ENCODE measurements at regions not wholly inside any gene's neighbourhood (a gene's known extent, or its start where the extent isn't known, plus 50 kb on each side); places are given as distances from the start of the nearest gene placed in this dataset.

DNA sequence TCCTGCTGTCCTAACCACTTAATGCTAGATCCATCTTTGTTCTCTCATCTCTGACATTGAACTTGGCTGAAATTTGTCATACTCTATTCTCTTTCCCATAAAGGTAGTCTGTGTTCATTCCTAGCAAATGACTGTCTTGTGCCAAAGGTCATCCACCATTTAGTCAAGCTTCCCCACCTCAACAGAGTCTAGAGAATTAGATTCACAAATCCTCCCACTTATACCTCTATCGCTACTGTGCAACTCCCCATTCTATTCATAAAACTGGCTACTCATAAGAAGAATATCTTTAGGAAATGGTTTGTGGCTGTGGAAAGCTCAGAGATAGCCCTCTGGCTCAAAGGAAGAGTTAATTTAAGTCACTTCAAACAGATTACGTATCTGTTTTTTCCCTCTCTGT lies 59.7 kb upstream of the MBNL1 start:
- TF ChIP-seq, protein P1, sequence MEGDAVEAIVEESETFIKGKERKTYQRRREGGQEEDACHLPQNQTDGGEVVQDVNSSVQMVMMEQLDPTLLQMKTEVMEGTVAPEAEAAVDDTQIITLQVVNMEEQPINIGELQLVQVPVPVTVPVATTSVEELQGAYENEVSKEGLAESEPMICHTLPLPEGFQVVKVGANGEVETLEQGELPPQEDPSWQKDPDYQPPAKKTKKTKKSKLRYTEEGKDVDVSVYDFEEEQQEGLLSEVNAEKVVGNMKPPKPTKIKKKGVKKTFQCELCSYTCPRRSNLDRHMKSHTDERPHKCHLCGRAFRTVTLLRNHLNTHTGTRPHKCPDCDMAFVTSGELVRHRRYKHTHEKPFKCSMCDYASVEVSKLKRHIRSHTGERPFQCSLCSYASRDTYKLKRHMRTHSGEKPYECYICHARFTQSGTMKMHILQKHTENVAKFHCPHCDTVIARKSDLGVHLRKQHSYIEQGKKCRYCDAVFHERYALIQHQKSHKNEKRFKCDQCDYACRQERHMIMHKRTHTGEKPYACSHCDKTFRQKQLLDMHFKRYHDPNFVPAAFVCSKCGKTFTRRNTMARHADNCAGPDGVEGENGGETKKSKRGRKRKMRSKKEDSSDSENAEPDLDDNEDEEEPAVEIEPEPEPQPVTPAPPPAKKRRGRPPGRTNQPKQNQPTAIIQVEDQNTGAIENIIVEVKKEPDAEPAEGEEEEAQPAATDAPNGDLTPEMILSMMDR (IDR thresholded peaks at IDR 0.05): no peak
- TF ChIP-seq USF2 (IDR thresholded peaks at IDR 0.05; ENCODE audit: borderline replicate concordance, low read depth, low read length): no peak
- TF ChIP-seq, protein P2, sequence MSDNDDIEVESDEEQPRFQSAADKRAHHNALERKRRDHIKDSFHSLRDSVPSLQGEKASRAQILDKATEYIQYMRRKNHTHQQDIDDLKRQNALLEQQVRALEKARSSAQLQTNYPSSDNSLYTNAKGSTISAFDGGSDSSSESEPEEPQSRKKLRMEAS (IDR thresholded peaks at IDR 0.05; ENCODE audit: low read depth): no peak
- TF ChIP-seq TEAD4 (IDR thresholded peaks at IDR 0.05; ENCODE audit: borderline replicate concordance, insufficient read depth): no peak
- TF ChIP-seq EZH2phosphoT487 (IDR thresholded peaks at IDR 0.05; ENCODE audit: borderline replicate concordance, low read depth): no peak
- TF ChIP-seq PBX3 (IDR thresholded peaks at IDR 0.05): no peak
- no peak for TF ChIP-seq TAF1 (IDR thresholded peaks at IDR 0.05; ENCODE audit: borderline replicate concordance, low read depth, low read length)
- no peak for TF ChIP-seq POLR2AphosphoS5 (IDR thresholded peaks at IDR 0.05; ENCODE audit: low read depth, low read length)
- TF ChIP-seq RXRA (IDR thresholded peaks at IDR 0.05; ENCODE audit: borderline replicate concordance, low read depth): no peak
- TF ChIP-seq CHD2 (IDR thresholded peaks at IDR 0.05; ENCODE audit: low read length, partially characterized antibody): no peak
- no peak for TF ChIP-seq GABPA (IDR thresholded peaks at IDR 0.05; ENCODE audit: low read depth)
- no peak for TF ChIP-seq NFIC (IDR thresholded peaks at IDR 0.05; ENCODE audit: borderline replicate concordance)
